AG04450 (cell line): ENCODE measurements at regions not wholly inside any gene's neighbourhood (a gene's known extent, or its start where the extent isn't known, plus 50 kb on each side); places are given as distances from the start of the nearest gene placed in this dataset.

ENCODE experiments used
- CTCF ChIA-PET: fragments of 300-600, 350-600 bp; formaldehyde crosslinking; extraction: SDS; loops from one replicate; lab custom pipeline; 2022; ENCODE audit warnings: antibody characterized with exemption, inconsistent platforms; lab: Charles Lee
- POLR2A ChIA-PET: fragments of 350-600 bp; formaldehyde crosslinking; extraction: SDS; loops from one replicate; lab custom pipeline; 2021; ENCODE audit warnings: antibody characterized with exemption, inconsistent platforms; lab: Yijun Ruan, JAX
- DNase-seq: peaks from one replicate; pipeline ENCODE4 v3.0.0-alpha.2; 2011; ENCODE audit warnings: low read depth, low spot score
- H3K27ac ChIP-seq: one replicate; pipeline ENCODE4 v1.5.1; 2012; ENCODE audit warnings: low read depth, low read length, control low read depth
- H3K27me3 ChIP-seq: one replicate; pipeline ENCODE4 v1.6.0; 2012; ENCODE audit warnings: low read length; ENCODE audit not compliant: control insufficient read depth, insufficient read depth
- H3K4me3 ChIP-seq: 2 replicates; pipeline ENCODE4 v1.5.1; 2011; ENCODE audit warnings: mild to moderate bottlenecking, low read depth, low read length, control low read depth
- H3K9me3 ChIP-seq: 2 replicates; pipeline ENCODE4 v1.5.1; 2012; ENCODE audit warnings: low read length; ENCODE audit not compliant: control insufficient read depth, insufficient read depth
- TF ChIP-seq, protein P1 (sequence below): IDR thresholded peaks from 2 replicates; pipeline ENCODE4 v1.5.1; 2011; ENCODE audit warnings: low read depth, low read length, control low read depth, inconsistent platforms

DNA sequence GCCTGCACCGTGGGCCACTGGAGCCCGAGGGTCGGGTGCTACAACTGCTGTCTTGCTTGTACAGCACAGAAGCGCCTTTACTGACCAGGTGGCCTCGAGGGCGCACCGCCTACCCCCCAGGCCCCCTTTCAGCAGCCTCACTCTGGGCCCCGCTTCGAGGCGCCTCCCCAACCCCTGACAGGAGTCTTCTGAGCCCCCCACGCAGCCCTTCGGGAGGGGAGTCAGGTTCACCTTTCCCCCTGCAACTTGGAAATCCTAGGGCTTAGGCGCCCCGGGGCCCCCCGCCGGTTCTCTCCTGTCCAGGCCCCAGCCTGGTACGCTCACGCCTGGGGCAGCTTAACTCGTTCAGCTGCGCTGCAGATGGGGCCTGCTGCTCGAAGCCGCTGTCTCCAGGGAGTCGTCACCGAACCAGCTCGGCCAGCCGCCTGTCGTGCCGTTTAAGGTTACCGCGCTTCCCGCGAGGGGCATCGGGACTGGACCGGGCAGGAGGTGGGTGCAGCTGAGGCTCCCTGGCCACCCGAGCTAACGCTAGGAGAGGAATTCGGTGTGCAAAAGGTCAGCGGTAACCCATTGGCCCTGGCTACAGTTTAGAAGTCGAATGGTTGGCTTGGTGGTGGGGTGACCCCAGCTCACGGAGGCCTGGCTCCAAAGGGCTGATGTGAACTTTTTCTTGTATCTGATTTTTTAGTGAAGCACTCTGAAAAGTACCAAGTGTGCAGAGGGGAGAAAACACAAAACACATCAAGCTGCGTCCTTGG, 58.9 kb upstream of the BCOR start:
- POLR2A ChIA-PET = no interaction called here
- TF ChIP-seq, protein P1, sequence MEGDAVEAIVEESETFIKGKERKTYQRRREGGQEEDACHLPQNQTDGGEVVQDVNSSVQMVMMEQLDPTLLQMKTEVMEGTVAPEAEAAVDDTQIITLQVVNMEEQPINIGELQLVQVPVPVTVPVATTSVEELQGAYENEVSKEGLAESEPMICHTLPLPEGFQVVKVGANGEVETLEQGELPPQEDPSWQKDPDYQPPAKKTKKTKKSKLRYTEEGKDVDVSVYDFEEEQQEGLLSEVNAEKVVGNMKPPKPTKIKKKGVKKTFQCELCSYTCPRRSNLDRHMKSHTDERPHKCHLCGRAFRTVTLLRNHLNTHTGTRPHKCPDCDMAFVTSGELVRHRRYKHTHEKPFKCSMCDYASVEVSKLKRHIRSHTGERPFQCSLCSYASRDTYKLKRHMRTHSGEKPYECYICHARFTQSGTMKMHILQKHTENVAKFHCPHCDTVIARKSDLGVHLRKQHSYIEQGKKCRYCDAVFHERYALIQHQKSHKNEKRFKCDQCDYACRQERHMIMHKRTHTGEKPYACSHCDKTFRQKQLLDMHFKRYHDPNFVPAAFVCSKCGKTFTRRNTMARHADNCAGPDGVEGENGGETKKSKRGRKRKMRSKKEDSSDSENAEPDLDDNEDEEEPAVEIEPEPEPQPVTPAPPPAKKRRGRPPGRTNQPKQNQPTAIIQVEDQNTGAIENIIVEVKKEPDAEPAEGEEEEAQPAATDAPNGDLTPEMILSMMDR = no peak

DNA sequence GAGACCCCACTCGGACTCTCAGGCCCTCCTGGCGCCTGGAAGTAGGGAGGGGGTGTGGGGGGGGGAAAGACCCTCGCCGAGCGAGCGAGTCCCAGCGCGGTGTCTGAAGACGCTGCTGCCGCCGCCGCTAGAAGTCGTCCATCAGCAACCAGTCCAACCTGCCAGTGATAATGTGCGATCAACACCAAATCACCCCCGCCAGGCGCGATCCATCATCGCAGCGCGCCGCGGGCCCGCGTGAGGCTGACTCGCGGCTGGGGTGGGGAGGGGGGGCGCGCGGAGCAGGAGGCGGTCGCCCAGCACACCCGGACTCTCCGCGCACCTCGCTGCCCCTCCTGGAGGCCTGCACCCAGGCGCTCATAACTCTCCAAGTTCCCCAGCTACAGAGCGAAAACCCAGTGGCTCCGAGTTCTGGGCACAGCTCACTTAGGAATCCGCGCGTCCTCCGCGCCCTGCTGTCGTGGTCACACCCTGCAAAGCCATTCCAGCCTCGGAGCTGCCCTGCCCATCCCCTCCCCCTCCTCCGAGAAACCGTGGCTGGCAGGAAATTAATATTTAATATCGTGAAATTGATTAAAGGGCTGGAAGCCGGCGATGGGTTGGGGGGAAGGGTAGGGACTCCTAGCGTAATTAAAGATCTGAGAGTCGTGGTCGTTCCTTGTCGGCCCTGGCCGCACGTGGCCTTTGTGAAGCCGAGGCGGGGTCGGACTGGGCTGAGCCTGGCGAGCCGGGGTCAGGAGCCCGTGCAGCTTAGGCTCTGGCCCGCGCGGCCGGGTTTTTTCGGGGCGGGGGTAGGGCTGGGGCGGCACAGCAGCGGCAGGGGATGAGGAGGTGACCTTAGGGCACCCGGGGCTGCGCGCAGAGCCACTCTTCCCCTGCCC, 58.1 kb upstream of the BCOR start:
- no peak overlapping the region for H3K27ac ChIP-seq
- no peaks in the 10 kb centered on the region; the same call in 1 of the 2 replicates for H3K9me3 ChIP-seq
- ChIA-PET CTCF (no interaction called here), POLR2A (no interaction called here)
- H3K27me3 ChIP-seq = no peaks in the 10 kb centered on the region
- no peak overlapping the region for H3K4me3 ChIP-seq
- TF ChIP-seq, protein P1 = no peak
- DNase-seq = no peak

More for the DNA sequence above, 58.9 kb upstream of the BCOR start:
- Histone ChIP-seq H3K9me3 (no peaks in the 10 kb centered on the region; the same call in 1 of the 2 replicates), H3K27me3 (no peaks in the 10 kb centered on the region), H3K27ac (no peak overlapping the region), H3K4me3 (no peak overlapping the region)
- CTCF ChIA-PET = no interaction called here
- no peak for DNase-seq

DNA sequence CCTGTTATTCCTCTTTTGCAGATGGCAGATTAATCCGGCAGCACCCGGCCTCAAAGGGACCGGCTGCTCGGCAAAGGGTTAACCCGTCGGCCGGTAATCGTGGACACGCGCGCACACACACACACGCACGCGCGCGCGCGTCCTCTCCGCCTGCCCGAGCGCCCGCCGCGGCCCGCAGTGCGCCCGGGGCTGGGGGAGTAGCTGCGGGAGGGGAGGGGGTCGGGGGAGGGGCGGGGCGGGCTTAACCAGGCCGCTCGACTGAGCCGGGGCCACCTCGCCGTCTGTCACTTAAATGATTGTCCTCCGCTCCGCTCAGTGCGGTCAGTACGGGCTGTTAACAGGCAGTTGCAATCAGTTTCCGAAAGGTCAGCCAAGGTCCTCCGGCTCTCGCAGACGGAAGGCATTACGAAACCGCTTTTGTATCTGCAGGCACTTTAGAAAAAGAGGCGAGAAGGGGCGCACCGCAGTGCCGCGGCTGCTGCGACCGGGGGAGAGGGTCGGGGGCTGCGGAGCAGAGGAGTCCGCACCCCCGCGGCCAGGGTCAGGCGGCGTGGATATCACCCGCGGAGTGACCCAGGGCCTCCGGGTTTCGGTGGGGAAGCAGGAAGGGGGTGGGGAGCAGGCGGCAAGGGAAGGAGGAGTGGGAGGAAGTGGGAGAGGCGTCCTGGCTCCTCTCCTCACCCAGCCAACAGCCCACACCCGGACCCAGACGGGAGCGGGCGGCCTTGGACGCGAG, 57.3 kb upstream of the BCOR start:
- TF ChIP-seq, protein P1 = no peak
- no peak for DNase-seq
- no peak overlapping the region for H3K27ac ChIP-seq
- ChIA-PET POLR2A (no interaction called here), CTCF (no interaction called here)
- H3K4me3 ChIP-seq = peak overlapping the region; percentile 41
- no peaks in the 10 kb centered on the region; the same call in 1 of the 2 replicates for H3K9me3 ChIP-seq
- no peaks in the 10 kb centered on the region for H3K27me3 ChIP-seq

DNA sequence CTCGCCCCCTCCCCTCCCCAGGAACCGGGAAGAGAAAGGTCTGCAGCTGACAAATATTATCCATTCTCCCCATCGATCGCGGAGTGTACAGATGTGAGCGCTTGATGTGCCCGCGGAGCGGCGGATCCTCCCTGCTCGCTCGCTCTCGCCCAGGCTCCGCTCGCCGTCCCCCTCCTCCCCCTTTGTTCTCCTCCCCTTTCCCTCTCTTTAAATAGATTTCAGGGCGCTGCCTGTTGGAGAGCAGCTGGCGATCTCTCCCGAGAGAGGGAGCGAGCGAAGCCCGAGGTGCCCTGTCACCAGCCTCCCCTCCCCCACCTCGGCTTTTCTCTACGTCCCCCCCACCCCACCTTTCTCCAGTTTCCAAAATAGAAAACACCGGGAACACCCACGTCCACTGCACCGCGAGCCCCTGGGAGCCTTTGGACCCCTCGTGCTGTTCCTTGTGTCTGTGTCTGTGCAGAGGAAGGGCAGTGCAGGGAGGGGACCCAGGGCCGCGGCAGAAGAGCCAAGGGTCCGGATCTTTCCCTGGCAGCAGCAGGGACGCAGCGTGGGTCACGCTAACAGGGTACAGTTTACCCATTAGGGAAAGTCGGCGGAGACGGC, 56.6 kb upstream of the BCOR start:
- Histone ChIP-seq H3K9me3 (no peaks in the 10 kb centered on the region; the same call in 1 of the 2 replicates), H3K27me3 (no peaks in the 10 kb centered on the region), H3K4me3 (peak overlapping the region; percentile 37), H3K27ac (no peak overlapping the region)
- ChIA-PET CTCF (no interaction called here), POLR2A (interaction anchor here (0.6 kb wide), 1 partner anchor 69 kb away, joined by 3 read pairs; no protein-coding TSS in a partner anchor)
- DNase-seq = no peak
- TF ChIP-seq, protein P1 = no peak
